NB4 (cell line): ENCODE measurements at regions not wholly inside any gene's neighbourhood (a gene's known extent, or its start where the extent isn't known, plus 50 kb on each side); places are given as distances from the start of the nearest gene placed in this dataset.

Source experiments
- DNase-seq: peaks from one replicate; pipeline ENCODE4 v3.0.0; 2010; ENCODE audit warnings: low read depth
- H3K4me3 ChIP-seq: one replicate; pipeline ENCODE4 v1.5.1; 2011; ENCODE audit warnings: mild to moderate bottlenecking, low read depth, low read length, moderate library complexity
- MYC ChIP-seq: IDR thresholded peaks from 2 replicates; pipeline ENCODE4 v1.6.1; 2011; ENCODE audit warnings: low read depth, low read length
- POLR2A ChIP-seq: IDR thresholded peaks from 2 replicates; pipeline ENCODE4 v1.6.1; 2011; ENCODE audit warnings: mild to moderate bottlenecking; ENCODE audit not compliant: insufficient read length; ENCODE audit errors: extremely low read depth
- TF ChIP-seq, protein P1 (sequence below): IDR thresholded peaks from one replicate; pipeline ENCODE4 v1.5.1; 2012; ENCODE audit warnings: low read depth, low read length
- TF ChIP-seq, protein P2 (sequence below): IDR thresholded peaks from 2 replicates; pipeline ENCODE4 v1.6.1; 2011; ENCODE audit warnings: low read depth, low read length

DNA sequence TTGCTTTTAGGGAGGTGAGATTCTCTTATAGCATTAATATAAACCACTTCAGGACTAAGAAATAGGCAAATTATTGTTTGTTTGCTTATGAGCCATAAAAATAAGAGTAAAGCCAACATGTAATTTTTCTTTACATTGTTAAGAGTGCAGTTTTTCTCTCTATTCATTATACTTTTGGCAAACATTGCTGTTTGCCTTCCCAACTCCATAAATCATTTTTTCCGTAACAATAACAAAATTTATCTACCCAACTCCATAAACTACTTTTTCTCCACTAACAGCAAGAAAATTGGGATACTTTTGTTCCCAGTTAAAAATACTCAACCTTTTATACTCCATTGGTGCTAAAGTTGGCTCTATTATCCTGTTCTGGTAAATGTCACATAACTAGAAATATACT lies 229.7 kb upstream of the GPRIN3 start:
- no peak for DNase-seq
- TF ChIP-seq POLR2A (no peak), MYC (no peak)
- TF ChIP-seq, protein P1, sequence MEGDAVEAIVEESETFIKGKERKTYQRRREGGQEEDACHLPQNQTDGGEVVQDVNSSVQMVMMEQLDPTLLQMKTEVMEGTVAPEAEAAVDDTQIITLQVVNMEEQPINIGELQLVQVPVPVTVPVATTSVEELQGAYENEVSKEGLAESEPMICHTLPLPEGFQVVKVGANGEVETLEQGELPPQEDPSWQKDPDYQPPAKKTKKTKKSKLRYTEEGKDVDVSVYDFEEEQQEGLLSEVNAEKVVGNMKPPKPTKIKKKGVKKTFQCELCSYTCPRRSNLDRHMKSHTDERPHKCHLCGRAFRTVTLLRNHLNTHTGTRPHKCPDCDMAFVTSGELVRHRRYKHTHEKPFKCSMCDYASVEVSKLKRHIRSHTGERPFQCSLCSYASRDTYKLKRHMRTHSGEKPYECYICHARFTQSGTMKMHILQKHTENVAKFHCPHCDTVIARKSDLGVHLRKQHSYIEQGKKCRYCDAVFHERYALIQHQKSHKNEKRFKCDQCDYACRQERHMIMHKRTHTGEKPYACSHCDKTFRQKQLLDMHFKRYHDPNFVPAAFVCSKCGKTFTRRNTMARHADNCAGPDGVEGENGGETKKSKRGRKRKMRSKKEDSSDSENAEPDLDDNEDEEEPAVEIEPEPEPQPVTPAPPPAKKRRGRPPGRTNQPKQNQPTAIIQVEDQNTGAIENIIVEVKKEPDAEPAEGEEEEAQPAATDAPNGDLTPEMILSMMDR, result no peak
- TF ChIP-seq, protein P2, sequence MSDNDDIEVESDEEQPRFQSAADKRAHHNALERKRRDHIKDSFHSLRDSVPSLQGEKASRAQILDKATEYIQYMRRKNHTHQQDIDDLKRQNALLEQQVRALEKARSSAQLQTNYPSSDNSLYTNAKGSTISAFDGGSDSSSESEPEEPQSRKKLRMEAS, result no peak
- no peak overlapping the region for H3K4me3 ChIP-seq

DNA sequence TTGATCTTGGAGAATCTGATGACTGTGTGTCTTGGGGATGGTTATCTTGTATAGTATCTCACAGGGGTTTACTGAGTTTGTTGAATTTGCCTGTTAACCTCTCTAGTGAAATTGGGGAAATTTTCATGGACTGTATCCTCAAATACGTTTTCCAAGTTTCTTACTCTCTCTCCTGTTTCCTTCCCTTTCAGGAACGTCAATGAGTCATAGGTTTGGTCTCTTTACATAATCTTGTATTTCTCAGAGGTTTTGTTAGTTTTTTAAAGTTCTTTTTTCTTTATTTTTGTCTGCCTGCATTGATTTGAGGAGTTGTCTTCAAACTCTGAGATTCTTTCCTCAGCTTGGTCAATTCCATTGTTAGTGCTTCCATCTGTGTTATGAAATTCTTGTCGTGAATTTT lies 227.7 kb upstream of the GPRIN3 start:
- TF ChIP-seq POLR2A (no peak), MYC (no peak)
- TF ChIP-seq, protein P2, result no peak
- TF ChIP-seq, protein P1, result no peak
- DNase-seq, result no peak
- H3K4me3 ChIP-seq, result no peak overlapping the region

DNA sequence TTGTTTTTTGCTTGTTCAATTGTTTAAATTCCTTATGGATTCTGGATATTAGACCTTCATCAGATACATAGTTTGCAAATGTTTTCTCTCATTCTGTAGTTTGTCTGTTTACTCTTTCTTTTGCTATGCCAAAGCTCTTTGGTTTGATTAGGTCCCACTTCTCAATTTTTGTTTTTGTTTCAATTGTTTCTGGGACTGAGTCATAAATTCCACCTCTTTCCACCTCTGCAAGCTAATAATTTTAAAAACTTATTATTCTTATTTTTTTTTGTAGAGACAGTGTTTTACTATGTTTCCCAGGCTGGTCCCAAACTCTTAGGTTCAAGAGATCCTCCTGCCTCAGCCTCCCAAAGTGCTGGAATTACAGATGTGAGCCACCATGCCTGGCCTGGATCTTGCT lies 226.8 kb upstream of the GPRIN3 start:
- no peak for TF ChIP-seq MYC
- TF ChIP-seq, protein P2, result no peak
- TF ChIP-seq, protein P1, result no peak
- TF ChIP-seq POLR2A, result no peak
- DNase-seq, result no peak
- H3K4me3 ChIP-seq, result no peak overlapping the region

DNA sequence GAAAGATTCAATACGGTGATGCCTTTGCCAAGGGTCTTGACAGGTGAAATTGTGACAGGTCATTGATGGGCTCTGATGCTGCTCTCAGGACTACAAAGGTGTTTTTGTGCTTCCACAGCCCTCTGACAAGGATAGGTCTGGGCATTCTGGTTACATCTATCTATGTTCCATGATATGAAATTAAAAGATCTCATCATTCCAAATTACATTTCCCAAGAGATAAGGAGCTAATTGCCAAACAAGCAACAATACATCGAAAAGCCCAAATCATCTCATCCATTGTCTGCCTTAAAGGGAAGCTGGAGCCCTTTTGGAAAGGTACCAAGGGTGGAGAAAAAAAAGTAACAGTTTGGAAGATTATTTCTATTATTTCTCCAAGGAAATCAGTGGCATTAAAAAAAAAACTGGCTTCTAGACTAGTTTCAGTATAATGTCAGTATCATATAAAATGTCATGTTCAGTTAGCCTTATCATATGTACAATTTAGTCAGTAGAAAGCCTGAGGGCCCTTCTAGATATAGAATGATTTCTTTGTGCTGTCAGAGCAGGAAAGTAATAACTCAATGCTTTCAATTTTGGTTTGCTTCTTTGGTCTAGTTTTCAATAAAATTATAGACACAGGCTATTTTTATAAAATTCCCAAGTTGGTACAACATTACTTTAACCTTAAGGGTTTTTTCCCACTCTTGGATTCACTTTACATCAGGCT lies 224.5 kb upstream of the GPRIN3 start:
- no peak overlapping the region for H3K4me3 ChIP-seq
- no peak for DNase-seq
- TF ChIP-seq, protein P2, result no peak
- TF ChIP-seq, protein P1, result no peak
- no peak for TF ChIP-seq MYC
- no peak for TF ChIP-seq POLR2A

DNA sequence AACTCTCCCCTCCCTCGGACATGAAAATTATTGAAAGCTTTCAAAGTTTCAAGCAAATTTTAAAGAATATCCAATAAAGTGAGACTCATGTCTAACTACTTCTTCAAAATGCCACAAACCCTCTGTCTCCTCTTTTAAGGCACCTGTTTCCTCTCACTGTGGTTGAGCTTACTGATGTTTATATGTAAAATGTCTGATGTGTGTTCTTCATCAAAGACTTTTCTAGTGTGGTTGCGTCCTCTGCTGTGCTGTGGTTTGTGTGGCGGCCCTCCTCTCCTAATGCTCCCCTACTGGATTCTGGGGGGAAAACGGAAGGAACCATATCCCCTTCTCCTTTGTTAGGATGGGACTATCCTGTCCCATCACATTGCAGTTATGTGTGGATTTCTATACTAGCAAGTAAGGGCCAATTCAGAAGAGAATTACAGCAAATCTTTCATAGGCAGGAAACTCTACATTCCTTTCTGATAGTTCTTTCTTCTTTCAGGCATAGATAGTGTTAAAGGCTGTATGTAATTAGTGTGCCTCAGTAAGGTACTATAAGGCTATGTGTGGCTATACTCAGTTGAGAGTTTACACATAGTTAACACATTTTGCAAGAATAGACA lies 221.0 kb upstream of the GPRIN3 start:
- TF ChIP-seq POLR2A (no peak), MYC (no peak)
- TF ChIP-seq, protein P2, result no peak
- TF ChIP-seq, protein P1, result no peak
- no peak for DNase-seq
- no peak overlapping the region for H3K4me3 ChIP-seq
